Inflammatory macrophage treated with lipopolysaccharide for 1 hour (primary cell): ENCODE measurements at regions not wholly inside any gene's neighbourhood (a gene's known extent, or its start where the extent isn't known, plus 50 kb on each side); places are given as distances from the start of the nearest gene placed in this dataset.

Experiments
- DNase-seq, 2 donors: peaks; one replicate each; pipeline ENCODE4 v3.0.0-alpha.2; 2020 to 2022

DNA sequence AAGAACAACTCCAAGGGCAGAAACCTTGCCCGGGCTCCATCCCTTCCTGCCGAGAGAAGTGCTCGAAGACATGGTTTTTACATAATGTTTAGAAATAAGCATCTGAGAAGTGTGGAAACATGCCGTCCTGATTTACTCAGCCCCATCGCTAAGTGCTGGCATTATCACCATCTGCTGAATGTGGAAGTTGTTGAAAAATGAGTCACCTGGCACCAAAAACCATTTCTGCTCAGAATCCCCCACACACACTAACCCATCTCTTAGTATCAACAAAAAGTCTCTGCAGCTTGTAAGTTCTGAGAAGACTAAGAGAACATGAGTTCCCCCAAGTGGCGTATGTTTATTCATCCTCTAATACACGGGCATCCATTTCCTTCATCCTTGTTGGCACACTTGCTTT is 51.0 kb upstream of the ARL8B start:
- peak in 1 of 2 donors; percentile 43 for DNase-seq

DNA sequence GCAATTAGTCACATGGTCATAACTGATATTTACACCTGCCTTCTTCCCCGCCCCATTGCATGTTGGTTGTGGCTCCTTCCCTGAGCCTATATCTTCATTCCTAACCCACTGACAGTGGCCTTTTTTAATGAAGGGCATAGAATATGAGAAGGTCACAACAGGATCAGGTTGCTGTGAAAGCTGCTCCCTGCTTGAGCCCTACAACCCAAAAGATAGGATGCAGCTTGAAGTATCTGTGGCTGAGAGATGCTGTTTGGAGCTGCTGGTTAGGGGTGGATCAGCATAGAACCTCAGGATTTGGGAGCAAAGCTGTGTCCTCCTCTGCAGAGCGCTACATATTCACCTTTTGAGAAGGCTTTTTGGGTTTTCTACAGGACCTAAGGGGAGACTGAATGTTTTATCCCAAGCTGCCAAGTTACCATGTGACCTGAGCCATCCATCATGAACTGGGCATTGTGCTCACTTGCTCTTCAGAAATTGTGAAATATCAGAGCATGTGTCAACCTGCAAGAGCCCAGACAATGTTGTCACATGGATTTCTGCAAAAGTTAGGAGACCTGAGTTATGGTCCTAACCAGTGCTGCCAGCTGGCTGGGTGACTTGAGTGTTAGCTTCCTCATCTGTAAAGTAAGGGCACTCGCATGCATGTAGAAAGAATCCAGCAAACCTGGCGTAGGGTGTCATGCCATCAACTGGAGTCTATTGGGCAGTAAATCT is 49.8 kb upstream of the ARL8B start:
- no peak for DNase-seq
